HepG2 (cell line): ENCODE measurements at regions not wholly inside any gene's neighbourhood (a gene's known extent, or its start where the extent isn't known, plus 50 kb on each side); places are given as distances from the start of the nearest gene placed in this dataset.
A peak's percentile ranks its signal among the peaks of the same experiment; 100 is the strongest.

Source experiments
- ATAC-seq: fragments of 200-7000 bp; cut with Tn5 transposase; 3 replicates; pipeline ENCODE4 v1.9.1; 2020; ENCODE audit warnings: mild to moderate bottlenecking, moderate library complexity
- BruUV-seq: library from RNA; stranded (reverse); fragments of 400-500 nt; replicated peaks from 2 replicates; lab custom pipeline; 2021; lab: Mats Ljungman, UMichigan
- CTCF ChIA-PET: fragments of 300-600 bp; formaldehyde crosslinking; extraction: SDS; loops from one replicate; lab custom pipeline; 2021; ENCODE audit warnings: low total read pairs, inconsistent platforms, low intra/inter-chr PET ratio; lab: Yijun Ruan, JAX
- POLR2A ChIA-PET: fragments of 350-600 bp; sonication (Branson Sonifier 250); formaldehyde crosslinking; loops from one replicate; lab custom pipeline; 2020; ENCODE audit warnings: antibody characterized with exemption, inconsistent platforms; lab: Yijun Ruan, JAX
- DNase-seq: peaks from one replicate; pipeline ENCODE4 v3.0.0-alpha.2; 2015; ENCODE audit warnings: low spot score
- FAIRE-seq: peaks from 3 replicates; lab custom pipeline; 2011; peaks lifted over from hg19 to GRCh38; lab: Jason Lieb, UNC
- H2AFZ ChIP-seq: one replicate; pipeline ENCODE4 v1.6.1; 2011; ENCODE audit warnings: low read length, inconsistent platforms
- H3K27ac ChIP-seq: fragments of 300-600 bp; 3 replicates; pipeline ENCODE4 v1.8.0; 2011; ENCODE audit warnings: mixed run types, mild to moderate bottlenecking, mixed read lengths, low read length, inconsistent platforms; ENCODE audit not compliant: insufficient read depth; ENCODE audit errors: extremely low read length
- H3K27me3 ChIP-seq, 2 experiments: fragments of 200-600 bp in 1 of 2; 2 replicates in 1 of 2; 3 replicates in 1 of 2; pipeline versions ENCODE4 v1.6.0 to v1.8.0; 2011; ENCODE audit warnings: low read length in 2 of 2, mild to moderate bottlenecking in 2 of 2, moderate library complexity in 2 of 2, inconsistent platforms in 1 of 2; ENCODE audit not compliant: insufficient read depth in 2 of 2, control insufficient read depth in 1 of 2
- H3K36me3 ChIP-seq, 2 experiments: fragments of 200-600 bp in 1 of 2; replicated peaks in 1 of 2; 2 replicates in 1 of 2; 3 replicates in 1 of 2; pipeline versions ENCODE4 v1.5.1 to v1.8.0; 2011; ENCODE audit warnings: low read length in 2 of 2, inconsistent platforms in 1 of 2; ENCODE audit not compliant: insufficient read depth in 2 of 2, control insufficient read depth in 1 of 2
- H3K4me1 ChIP-seq: 2 replicates; pipeline ENCODE4 v1.5.1; 2012; ENCODE audit warnings: low read length, inconsistent platforms; ENCODE audit not compliant: insufficient read depth
- H3K4me2 ChIP-seq: 2 replicates; pipeline ENCODE4 v1.6.0; 2011; ENCODE audit warnings: low read depth, low read length, inconsistent platforms
- H3K4me3 ChIP-seq, 3 experiments: fragments of 200-600 bp in 1 of 3; sonication (generic), shearing (Covaris generic) in 1 of 3; replicated peaks in 1 of 3; 2 replicates each; pipeline ENCODE4 v1.5.1; 2011 to 2016; ENCODE audit warnings: low read length in 3 of 3, inconsistent platforms in 2 of 3, low read depth in 2 of 3, mild to moderate bottlenecking in 2 of 3, control low read depth in 1 of 3, mixed read lengths in 1 of 3; ENCODE audit not compliant: insufficient read depth in 1 of 3
- H3K79me2 ChIP-seq: one replicate; pipeline ENCODE4 v1.6.1; 2011; ENCODE audit warnings: low read length, inconsistent platforms; ENCODE audit not compliant: insufficient read depth
- H3K9ac ChIP-seq: 2 replicates; pipeline ENCODE4 v1.6.0; 2011; ENCODE audit warnings: mild to moderate bottlenecking, low read depth, low read length, inconsistent platforms; ENCODE audit not compliant: insufficient read depth
- H3K9me3 ChIP-seq: 2 replicates; pipeline ENCODE4 v1.5.1; 2012; ENCODE audit warnings: mild to moderate bottlenecking, low read length
- H4K20me1 ChIP-seq: 2 replicates; pipeline ENCODE4 v1.6.0; 2011; ENCODE audit warnings: inconsistent platforms, mild to moderate bottlenecking, low read length, moderate library complexity; ENCODE audit not compliant: insufficient read depth
- ADNP ChIP-seq: sonication (generic); formaldehyde crosslinking; IDR thresholded peaks from 2 replicates; pipeline ENCODE4 v1.4.0; 2020; ENCODE audit warnings: missing genetic modification reagents
- MED13 ChIP-seq: sonication (generic); formaldehyde crosslinking; IDR thresholded peaks from 2 replicates; pipeline ENCODE4 v1.5.0; 2020; ENCODE audit warnings: missing genetic modification reagents
- SRSF9 ChIP-seq: fragments of 200-400 bp; formaldehyde crosslinking; IDR thresholded peaks from 2 replicates; pipeline ENCODE4 v1.6.1; 2018; ENCODE audit warnings: borderline replicate concordance, mild to moderate bottlenecking, low read depth, low read length; ENCODE audit not compliant: insufficient read depth, poor library complexity, severe bottlenecking
- WGBS: methylation state at CpG from one replicate; pipeline ENCODE4 v1.1.6; 2017; ENCODE audit warnings: low lambda C conversion rate; 5-methylcytosine and 5-hydroxymethylcytosine counted together
- in situ Hi-C: cut with HindIII; loops from 2 replicates; pipeline ENCODE4 v1.10.0; 2017; ENCODE audit warnings: low pct_unique_long_range_greater_than_20kb; ENCODE audit not compliant: extremely low pct_ligation_motif_present
- intact Hi-C: fragments of 100-400 bp; cut with micrococcal nuclease; formaldehyde crosslinking; loops from one replicate; pipeline ENCODE4 v1.10.0; 2022; ENCODE audit not compliant: unreplicated experiment
- TF ChIP-seq, protein P1 (sequence below): sonication (generic); formaldehyde crosslinking; IDR thresholded peaks from 2 replicates; pipeline ENCODE4 v1.4.0; 2020; ENCODE audit warnings: missing genetic modification reagents

- peaks cover 55% of the 10 kb centered on the region for H3K4me1 ChIP-seq
- ChIA-PET POLR2A (interaction anchor here (0.9 kb wide), 1 partner anchor 34 kb away, joined by 3 read pairs; no protein-coding TSS in a partner anchor), CTCF (no interaction called here)
- in situ Hi-C loops (no loop called here), intact Hi-C loops (no loop called here)
- no peaks in the 10 kb centered on the region for H4K20me1 ChIP-seq
- H3K79me2 ChIP-seq: no peaks in the 10 kb centered on the region
- H3K9me3 ChIP-seq: no peaks in the 10 kb centered on the region
- no peak for ATAC-seq
- no peak overlapping the region for H3K4me3 ChIP-seq
- peaks cover 0 to under 1% of the 10 kb centered on the region in 2 experiments; a peak in 1 of 5 replicates for H3K27me3 ChIP-seq
- H3K9ac ChIP-seq: no peak overlapping the region
- DNase-seq: no peak
- TF ChIP-seq MED13 (CRISPR knock-in tag): no peak
- no TSS peak for BruUV-seq
- no peak overlapping the region for H3K27ac ChIP-seq
- H2AFZ ChIP-seq: no peak overlapping the region
- 65% methylated on average over 2 of the region's 2 CpGs for WGBS
- H3K36me3 ChIP-seq: no peaks in the 10 kb centered on the region; a peak in 1 of 5 replicates
- no peak overlapping the region for H3K4me2 ChIP-seq
- no peak for FAIRE-seq
Observed at GRCh38 chr14:50037240-50037639, 79.1 kb downstream of the VCPKMT start.

DNA sequence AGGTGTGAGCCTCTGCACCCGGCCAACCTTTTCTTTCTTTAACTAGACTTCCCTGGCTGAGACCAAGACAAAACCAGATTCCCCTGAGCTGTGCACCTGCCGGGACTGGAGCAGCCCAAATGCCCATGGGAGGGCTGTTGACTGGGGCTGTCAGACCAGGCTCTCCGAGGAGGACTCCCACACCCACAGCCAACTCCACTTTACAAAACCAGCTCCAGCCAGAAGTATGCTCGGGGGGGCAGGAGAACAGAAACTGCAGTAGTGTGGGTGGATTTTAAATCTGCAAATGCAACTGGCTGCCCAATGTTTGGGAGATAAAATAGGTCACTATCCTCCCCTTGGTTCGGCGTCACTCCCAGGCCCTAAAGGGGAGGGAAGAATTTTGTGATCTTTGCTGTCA is 78.5 kb downstream of the VCPKMT start:
- WGBS: 60% methylated on average over 6 of the region's 6 CpGs
- H3K9ac ChIP-seq: no peak overlapping the region
- no peak overlapping the region for H3K27ac ChIP-seq

More for the DNA sequence above, 78.5 kb downstream of the VCPKMT start:
- CTCF ChIA-PET: no interaction called here
- H4K20me1 ChIP-seq: no peaks in the 10 kb centered on the region
- no peaks in the 10 kb centered on the region; a peak in 1 of 5 replicates for H3K36me3 ChIP-seq
- POLR2A ChIA-PET: interaction anchor here (0.6 to 1.0 kb wide), 3 partner anchors 25 to 393 kb away, joined by 3 read pairs; no protein-coding TSS in a partner anchor
- in situ Hi-C loops (no loop called here), intact Hi-C loops (no loop called here)
- no peaks in the 10 kb centered on the region for H3K27me3 ChIP-seq
- no peaks in the 10 kb centered on the region for H3K79me2 ChIP-seq
- H2AFZ ChIP-seq: no peak overlapping the region
- BruUV-seq: no TSS peak
- H3K4me2 ChIP-seq: no peak overlapping the region
- DNase-seq (no peak), ATAC-seq (no peak), FAIRE-seq (no peak)
- H3K4me1 ChIP-seq: peaks cover 49% of the 10 kb centered on the region
- TF ChIP-seq, protein P1, sequence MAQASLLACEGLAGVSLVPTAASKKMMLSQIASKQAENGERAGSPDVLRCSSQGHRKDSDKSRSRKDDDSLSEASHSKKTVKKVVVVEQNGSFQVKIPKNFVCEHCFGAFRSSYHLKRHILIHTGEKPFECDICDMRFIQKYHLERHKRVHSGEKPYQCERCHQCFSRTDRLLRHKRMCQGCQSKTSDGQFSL: 0 out of 2 replicates have a peak, but pooled peaks have one; percentile 31
- TF ChIP-seq SRSF9 (no peak), ADNP (CRISPR knock-in tag) (no peak)
- no peak overlapping the region for H3K4me3 ChIP-seq
- no peaks in the 10 kb centered on the region for H3K9me3 ChIP-seq
